Loucy (cell line): ENCODE measurements at regions not wholly inside any gene's neighbourhood (a gene's known extent, or its start where the extent isn't known, plus 50 kb on each side); places are given as distances from the start of the nearest gene placed in this dataset.

ENCODE experiments used
- CTCF ChIP-seq: fragments of 200-600 bp; sonication (generic); conservative IDR thresholded peaks from 2 replicates; pipeline ENCODE4 v1.5.1; 2014; ENCODE audit warnings: mild to moderate bottlenecking, antibody characterized with exemption, low read length
- EZH2phosphoT487 ChIP-seq: fragments of 200-600 bp; IDR thresholded peaks from 2 replicates; pipeline ENCODE4 v1.6.1; 2018; ENCODE audit warnings: antibody characterized with exemption, mild to moderate bottlenecking, moderate library complexity, borderline replicate concordance

- TF ChIP-seq CTCF (no peak), EZH2phosphoT487 (no peak)
Observed at GRCh38 chr4:180589575-180589974, 1653.6 kb upstream of the TENM3 start.
